ENCODE measurements at regions not wholly inside any gene's neighbourhood (a gene's known extent, or its start where the extent isn't known, plus 50 kb on each side); places are given as distances from the start of the nearest gene placed in this dataset.

GRCh38 chr2:155690785-155691184 is 641.7 kb downstream of the NR4A2 start:
- no peak for TF ChIP-seq POLR2A (IDR thresholded peaks at IDR 0.05)
- no peak for TF ChIP-seq EP300 (IDR thresholded peaks at IDR 0.05)
- TF ChIP-seq CTCF (IDR thresholded peaks at IDR 0.05), result no peak

All from gastroesophageal sphincter (tissue), 3 donors.